ENCODE measurements at regions not wholly inside any gene's neighbourhood (a gene's known extent, or its start where the extent isn't known, plus 50 kb on each side); places are given as distances from the start of the nearest gene placed in this dataset.

DNA sequence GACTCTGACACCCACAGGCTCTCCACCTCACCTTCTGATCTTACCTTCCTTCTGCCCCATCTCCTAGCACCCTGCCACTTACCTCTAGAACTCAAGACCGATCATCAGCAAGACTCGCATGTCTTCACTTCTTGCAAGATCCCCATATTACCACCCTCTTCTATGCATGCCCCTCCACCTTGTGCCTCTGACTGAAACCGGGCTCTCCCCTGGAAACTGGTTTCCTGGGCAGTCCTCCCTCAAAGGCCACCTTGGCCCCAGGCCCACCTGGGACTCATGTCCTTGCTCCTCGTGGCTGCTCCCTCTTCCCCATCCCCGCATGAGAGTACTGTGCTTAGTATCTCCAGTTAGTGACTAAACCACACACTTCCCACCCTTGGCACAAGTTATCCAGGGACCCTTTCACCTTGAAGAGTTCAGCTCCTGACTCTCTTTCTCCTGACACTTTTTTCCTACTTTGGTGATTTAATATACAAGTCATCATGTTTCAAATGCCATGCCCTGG is 136.7 kb downstream of the SPATA19 start:
- intact Hi-C loops (cut with DNase I), result loop anchor here (5.0 kb wide), 1 partner anchor 1256 kb away; no protein-coding TSS in a partner anchor
- TF ChIP-seq POLR2AphosphoS5 (IDR thresholded peaks at IDR 0.05; ENCODE audit: insufficient read depth in 1 of 2, low read depth in 1 of 2) (no peak), POLR2A (IDR thresholded peaks at IDR 0.05) (no peak)
- TF ChIP-seq, protein P1, sequence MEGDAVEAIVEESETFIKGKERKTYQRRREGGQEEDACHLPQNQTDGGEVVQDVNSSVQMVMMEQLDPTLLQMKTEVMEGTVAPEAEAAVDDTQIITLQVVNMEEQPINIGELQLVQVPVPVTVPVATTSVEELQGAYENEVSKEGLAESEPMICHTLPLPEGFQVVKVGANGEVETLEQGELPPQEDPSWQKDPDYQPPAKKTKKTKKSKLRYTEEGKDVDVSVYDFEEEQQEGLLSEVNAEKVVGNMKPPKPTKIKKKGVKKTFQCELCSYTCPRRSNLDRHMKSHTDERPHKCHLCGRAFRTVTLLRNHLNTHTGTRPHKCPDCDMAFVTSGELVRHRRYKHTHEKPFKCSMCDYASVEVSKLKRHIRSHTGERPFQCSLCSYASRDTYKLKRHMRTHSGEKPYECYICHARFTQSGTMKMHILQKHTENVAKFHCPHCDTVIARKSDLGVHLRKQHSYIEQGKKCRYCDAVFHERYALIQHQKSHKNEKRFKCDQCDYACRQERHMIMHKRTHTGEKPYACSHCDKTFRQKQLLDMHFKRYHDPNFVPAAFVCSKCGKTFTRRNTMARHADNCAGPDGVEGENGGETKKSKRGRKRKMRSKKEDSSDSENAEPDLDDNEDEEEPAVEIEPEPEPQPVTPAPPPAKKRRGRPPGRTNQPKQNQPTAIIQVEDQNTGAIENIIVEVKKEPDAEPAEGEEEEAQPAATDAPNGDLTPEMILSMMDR (IDR thresholded peaks at IDR 0.05), result no peak
- Histone ChIP-seq H3K9me3 (no peaks in the 10 kb centered on the region), H3K4me3 (no peak overlapping the region), H3K27me3 (no peaks in the 10 kb centered on the region), H3K4me1 (no peaks in the 10 kb centered on the region), H3K27ac (no peak overlapping the region), H3K36me3 (no peaks in the 10 kb centered on the region)
- DNase-seq (ENCODE audit: extremely low spot score in 2 of 2), result peak; percentile 77 to 91

DNA sequence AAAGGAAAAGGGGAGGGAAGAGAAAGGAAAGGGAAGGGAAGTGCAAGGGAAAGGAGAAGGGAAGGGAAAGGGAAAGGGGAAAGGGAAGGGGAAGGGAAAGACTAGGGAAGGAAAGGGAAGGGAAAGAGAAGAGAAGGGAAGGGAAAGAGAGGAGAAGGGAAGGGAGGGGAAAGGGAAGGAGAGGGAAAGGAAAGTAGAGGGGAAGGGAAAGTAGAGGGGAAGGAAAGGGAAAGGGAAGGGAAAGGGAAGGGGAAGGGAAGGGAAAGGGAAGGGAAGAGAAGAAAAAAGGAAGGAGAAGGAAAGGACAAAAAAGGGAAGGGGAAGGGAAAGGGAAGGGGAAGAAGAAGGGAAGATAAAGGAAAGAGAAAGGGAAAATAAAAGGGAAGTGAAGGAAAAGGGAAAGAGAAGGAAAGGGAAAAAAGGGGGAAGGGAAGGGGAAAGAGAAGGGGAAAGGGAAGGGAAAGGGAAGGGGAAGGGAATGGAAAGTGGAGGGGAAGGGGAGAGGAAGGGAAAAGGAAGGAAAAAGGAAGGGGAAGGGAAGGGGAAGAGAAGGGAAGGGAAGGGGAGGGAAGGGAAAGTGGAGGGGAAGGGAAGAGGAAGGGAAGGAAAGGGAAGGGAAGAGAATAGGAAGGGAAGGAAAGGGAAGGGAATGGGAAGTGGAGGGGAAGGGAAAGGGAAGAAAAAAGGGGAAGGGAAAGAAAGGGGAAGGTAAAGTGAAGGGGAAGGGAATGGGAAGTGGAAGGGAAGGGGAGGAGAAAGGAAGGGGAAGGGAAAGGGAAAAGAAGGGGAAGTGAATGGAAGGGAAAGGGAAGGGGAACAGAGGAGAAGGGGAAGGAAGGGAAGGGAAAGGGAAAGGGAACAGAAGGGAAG is 138.2 kb downstream of the SPATA19 start:
- no peaks in the 10 kb centered on the region for H3K9me3 ChIP-seq
- intact Hi-C loops (cut with DNase I), result loop anchor here (5.0 kb wide), 1 partner anchor 1255 kb away; no protein-coding TSS in a partner anchor
- H3K27ac ChIP-seq, result no peak overlapping the region
- H3K4me3 ChIP-seq, result no peak overlapping the region
- H3K36me3 ChIP-seq, result no peaks in the 10 kb centered on the region
- no peaks in the 10 kb centered on the region for H3K4me1 ChIP-seq
- no peaks in the 10 kb centered on the region for H3K27me3 ChIP-seq
- no peak for TF ChIP-seq POLR2A (IDR thresholded peaks at IDR 0.05)
- no peak for TF ChIP-seq POLR2AphosphoS5 (IDR thresholded peaks at IDR 0.05; ENCODE audit: insufficient read depth in 1 of 2, low read depth in 1 of 2)
- TF ChIP-seq, protein P1 (IDR thresholded peaks at IDR 0.05), result no peak
- DNase-seq (ENCODE audit: extremely low spot score in 2 of 2), result no peak

DNA sequence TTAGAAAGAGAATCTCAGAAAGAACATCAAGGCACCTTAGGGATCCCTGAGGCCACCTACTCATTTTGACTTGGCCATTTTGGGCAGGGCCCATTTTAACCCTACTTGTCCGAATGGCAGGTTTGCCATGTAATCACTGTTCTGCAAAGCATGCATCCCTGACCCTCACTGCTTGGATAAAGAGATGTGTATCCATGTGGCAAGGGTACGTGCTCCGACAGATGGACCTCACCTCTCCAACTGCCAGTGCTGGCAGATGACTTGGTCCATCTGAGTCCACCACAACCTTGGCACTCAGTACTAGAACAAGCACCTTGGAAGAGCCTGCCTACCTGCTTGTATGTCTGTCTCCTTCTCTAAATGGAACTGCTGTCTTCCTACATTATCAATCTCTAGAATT is 139.4 kb downstream of the SPATA19 start:
- Histone ChIP-seq H3K9me3 (no peaks in the 10 kb centered on the region), H3K4me3 (no peak overlapping the region), H3K27ac (no peak overlapping the region), H3K27me3 (no peaks in the 10 kb centered on the region), H3K4me1 (no peaks in the 10 kb centered on the region), H3K36me3 (no peaks in the 10 kb centered on the region)
- peak; percentile 25 to 72 for DNase-seq (ENCODE audit: extremely low spot score in 2 of 2)
- TF ChIP-seq, protein P1 (IDR thresholded peaks at IDR 0.05), result no peak
- TF ChIP-seq POLR2AphosphoS5 (IDR thresholded peaks at IDR 0.05; ENCODE audit: insufficient read depth in 1 of 2, low read depth in 1 of 2) (no peak), POLR2A (IDR thresholded peaks at IDR 0.05) (no peak)
- intact Hi-C loops (cut with DNase I), result loop anchor here (5.0 kb wide), 1 partner anchor 1254 kb away; no protein-coding TSS in a partner anchor

DNA sequence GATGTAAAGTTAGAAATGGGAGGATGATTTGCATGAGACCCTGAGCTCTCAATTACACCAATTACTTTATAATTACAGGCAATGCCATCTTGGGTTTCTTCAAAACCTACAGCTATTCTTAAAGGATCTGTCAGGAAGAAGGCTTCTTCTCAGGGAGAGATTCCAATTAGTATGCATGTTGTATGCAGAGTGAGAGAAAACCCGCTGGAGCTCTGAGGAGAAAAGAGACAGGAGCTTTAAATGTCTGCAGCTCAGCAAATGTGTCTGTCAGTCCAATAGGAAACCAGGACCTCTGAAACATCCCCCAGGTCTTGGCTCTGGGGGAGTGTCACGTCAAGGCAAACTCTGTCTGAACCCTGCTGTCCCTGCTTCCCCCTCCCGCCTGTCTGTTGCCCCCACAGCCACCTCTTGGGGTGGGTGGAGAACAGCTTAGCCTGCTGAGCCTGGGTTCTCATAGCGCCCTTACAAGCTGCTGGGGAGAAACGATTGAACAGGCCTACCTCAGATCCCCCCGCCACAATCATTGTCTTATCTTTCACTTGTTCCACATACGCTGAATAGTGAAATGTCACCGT is 140.2 kb downstream of the SPATA19 start:
- no peak overlapping the region for H3K4me3 ChIP-seq
- TF ChIP-seq, protein P1 (IDR thresholded peaks at IDR 0.05), result no peak
- TF ChIP-seq POLR2A (IDR thresholded peaks at IDR 0.05) (no peak), POLR2AphosphoS5 (IDR thresholded peaks at IDR 0.05; ENCODE audit: insufficient read depth in 1 of 2, low read depth in 1 of 2) (no peak)
- H3K9me3 ChIP-seq, result no peaks in the 10 kb centered on the region
- intact Hi-C loops (cut with DNase I), result loop anchor here (5.0 kb wide), 1 partner anchor 1253 kb away; no protein-coding TSS in a partner anchor
- DNase-seq (ENCODE audit: extremely low spot score in 2 of 2), result no peak
- H3K4me1 ChIP-seq, result no peaks in the 10 kb centered on the region
- no peaks in the 10 kb centered on the region for H3K36me3 ChIP-seq
- no peaks in the 10 kb centered on the region for H3K27me3 ChIP-seq
- no peak overlapping the region for H3K27ac ChIP-seq
